GM18867 (cell line): ENCODE measurements at regions not wholly inside any gene's neighbourhood (a gene's known extent, or its start where the extent isn't known, plus 50 kb on each side); places are given as distances from the start of the nearest gene placed in this dataset.
"Not testable (repeated sequence)": the region's sequence is repeated elsewhere in the genome, so short reads cannot be mapped to it uniquely, and the experiment has no call there.

Experiments
- ATAC-seq: cut with Tn5 transposase; IDR thresholded peaks from one replicate; pipeline ENCODE4 v1.9.1; 2021; ENCODE audit warnings: mild to moderate bottlenecking, moderate library complexity; ENCODE audit not compliant: unreplicated experiment

DNA sequence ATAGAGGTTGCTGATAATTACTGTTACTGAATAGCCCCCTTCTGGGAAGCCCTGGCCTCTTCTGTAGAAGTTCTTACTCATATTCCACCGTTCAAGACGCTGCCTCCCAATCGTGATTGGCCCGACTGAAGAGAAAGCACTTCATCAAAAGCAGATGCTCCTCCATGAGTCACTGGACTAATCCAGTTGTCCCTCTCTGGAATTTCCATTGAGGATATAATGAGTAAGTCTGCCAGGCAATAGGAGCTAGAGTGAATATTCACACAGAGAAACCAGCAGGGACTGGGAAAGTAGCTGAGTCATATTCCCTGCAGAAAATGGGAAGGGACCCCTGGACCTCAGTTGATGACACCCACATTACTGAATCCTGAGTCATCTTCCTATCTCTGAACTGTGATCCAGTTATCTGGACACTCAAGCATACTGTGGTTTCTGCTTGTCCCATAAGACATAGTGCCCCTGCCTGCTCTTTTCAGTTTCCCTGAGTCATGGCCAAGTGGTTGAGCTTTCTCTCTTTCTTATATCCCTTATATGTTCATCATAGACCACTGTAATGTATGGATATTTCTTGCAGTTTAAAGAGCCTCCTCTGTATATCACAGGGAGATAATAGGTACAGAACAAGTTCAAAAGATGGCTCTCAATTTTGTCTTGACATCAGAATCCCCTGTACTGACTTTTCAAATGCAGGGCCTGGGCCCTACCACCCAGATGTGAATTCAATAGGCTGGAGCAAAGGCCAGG, 151.2 kb upstream of the CDIN1 start:
- no peak for ATAC-seq

DNA sequence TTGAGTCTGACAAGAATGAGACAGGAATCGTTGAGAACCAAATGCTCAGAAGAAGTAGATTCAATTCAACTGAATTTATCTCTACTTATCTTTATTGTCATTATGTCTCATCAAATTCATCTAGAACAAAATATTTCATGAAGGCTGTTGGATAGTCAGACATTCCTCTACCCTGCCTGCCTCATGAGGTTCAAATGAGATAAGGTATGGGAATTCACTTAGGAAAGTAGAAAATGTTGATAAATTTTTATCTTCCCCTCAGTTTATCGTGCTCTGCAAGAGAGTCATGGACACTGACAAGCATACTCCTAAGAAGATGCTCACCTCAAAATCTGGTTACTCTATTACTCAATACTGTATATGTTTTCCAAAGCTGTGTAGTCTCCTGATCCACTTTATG, 149.7 kb upstream of the CDIN1 start:
- no peak for ATAC-seq

DNA sequence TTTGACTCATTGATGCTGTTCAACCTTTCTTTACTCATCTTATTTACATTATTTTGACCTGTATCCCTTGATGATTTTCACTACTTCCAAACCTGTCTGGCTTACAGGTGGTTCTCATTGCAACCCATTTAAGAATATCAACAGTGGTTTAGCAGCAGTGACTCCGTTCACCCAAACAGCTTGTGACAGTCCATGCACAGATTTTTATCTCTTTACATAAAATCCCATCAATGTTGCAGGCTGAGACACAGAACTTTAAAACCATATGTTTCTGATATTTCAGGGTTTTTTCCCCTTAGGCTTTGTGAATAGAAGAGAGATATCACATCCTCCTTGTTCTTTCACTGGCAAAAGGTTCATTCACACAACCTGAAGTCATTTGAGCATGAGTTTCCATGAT, 149.1 kb upstream of the CDIN1 start:
- no peak for ATAC-seq

DNA sequence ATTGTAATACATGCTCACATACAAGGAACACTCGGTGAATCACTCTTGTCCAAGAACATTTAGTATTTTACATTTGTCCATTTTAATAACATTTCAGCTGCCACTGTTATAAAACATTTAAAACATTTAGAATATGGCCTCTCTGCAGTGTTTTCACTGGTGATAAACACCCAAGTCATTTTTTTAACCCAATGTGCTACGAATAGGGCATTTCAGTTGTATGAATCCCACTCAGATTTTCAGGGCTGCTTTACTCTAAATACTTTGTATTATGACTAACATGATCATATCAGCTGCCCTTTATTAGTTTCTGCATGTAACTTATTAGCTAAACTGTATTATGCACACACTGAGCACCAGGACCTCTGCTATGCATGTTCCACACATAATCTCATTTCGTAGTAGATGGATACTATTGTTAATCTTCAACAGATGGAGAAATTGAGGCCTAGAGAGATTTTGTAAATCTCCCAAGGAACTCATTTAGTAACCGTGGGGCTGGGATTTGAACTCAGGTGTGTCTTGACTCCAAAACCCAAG, 148.6 kb upstream of the CDIN1 start:
- no peak for ATAC-seq

DNA sequence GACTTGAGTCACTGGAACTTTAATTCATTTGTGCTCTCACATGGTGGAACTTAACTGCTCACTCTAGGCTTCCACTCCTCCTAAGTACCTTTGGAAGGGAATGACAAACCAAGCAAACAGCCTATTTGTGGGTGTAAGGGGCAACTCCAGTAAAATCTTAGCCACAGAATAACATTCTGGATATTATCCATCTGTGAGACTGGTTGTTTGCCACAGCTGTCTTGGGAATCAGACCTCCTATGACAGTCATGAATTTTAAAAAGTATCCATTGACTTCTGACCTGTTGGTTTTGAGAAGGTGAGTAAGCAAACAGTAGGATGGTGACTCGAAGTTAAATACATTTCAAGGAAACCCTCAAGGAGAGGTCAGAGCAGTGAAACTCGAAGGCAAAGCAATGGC, 147.3 kb upstream of the CDIN1 start:
- no peak for ATAC-seq

DNA sequence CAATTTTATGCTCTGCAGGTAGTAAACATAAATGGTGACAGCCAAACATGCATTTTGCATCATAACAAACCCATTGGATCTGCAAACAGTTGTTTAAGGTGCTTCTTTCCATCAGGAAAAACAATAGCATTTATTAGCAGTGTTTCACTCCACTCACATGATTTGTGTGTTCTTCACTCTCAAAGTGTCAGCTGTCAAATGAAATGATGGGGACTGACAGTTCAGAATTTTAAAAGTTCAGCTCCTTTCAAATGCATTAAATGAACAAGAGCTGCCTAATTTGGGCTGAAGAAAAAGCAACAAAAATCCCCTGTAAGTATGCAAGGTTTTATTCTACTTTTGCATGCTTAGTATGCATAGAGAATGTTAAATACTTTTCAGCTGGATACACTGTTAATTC, 145.2 kb upstream of the CDIN1 start:
- no peak for ATAC-seq

DNA sequence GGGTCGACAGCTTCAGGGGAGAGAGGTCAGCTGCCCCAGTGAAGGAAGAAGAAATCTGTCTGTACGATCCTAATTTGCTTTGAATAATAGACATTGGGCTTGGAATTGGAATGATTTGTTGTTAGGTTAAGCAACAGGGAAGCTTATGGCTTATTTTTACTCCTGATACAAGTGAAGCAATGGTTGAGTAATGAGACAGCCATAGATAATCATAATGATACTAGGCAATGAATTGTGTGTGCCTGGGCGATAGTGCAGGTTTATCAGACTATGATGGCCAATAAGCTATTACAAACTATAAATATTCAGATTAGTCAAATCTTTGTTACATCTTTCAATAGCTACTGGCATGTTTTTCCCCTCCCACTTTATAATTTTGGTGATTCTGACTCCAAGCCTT, 140.9 kb upstream of the CDIN1 start:
- ATAC-seq, result no peak

DNA sequence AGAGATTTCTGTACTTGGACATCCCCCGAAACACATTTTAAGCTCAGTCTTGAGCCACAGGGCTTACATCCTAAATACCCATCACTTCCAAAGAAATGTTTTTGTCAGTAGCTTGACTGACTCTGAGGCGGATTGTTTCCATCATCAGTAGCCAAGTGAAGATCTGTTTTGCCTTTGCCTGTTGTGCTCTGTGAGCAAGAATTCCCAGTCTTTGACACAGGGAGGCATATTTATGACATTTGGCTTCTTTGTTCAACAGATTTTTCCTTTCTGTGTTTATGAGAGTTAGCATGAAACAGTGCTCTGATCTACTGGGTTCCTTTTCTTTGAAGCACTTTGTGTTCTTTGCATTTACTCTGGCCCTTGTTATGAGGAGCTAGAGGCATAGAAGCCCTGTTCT, 132.1 kb upstream of the CDIN1 start:
- no peak for ATAC-seq

DNA sequence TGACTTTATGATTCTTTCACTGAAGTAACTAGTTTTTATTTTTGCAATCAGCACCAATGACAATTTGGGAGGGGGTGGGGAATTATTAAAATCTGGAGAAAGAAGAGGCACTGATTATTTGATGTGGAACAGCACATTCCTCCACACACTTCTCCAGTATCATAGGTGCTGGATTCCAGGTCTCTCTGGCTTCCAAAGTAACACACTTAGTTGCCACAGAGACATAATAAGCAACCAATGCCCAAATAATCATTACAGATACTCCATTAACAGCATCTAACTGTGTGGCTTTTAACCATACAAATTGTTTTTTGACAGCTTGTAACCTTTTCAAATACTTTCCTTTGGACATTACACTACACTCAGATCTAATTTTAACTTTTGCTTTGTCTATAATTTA, 131.0 kb upstream of the CDIN1 start:
- ATAC-seq, result no peak

DNA sequence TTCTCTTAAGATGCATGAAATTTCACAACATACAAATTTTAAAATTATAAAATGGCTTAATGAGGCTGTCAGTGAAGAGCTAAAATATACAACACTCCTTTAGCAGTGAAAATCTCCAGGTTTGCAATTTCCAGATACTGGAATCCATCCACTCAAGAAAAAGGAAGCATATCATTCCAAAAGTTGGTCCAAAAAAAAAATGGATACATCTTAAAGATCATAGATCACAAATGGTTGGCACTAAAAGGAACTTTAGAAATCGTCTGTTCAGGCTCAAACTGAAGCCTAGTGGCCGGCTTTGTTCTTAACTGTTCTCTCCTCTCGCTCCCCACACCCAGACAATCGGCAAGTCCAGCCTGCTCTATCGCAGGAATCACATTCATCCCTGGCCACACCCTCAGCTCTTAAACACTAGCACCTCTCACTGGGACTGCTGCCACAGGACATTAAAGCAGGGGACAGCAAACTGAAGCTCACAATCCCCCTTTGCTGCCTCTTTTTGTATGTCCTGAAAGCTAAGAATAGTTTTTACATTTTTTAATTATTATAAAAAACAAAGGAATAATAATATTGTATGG, 130.3 kb upstream of the CDIN1 start:
- ATAC-seq, result no peak

DNA sequence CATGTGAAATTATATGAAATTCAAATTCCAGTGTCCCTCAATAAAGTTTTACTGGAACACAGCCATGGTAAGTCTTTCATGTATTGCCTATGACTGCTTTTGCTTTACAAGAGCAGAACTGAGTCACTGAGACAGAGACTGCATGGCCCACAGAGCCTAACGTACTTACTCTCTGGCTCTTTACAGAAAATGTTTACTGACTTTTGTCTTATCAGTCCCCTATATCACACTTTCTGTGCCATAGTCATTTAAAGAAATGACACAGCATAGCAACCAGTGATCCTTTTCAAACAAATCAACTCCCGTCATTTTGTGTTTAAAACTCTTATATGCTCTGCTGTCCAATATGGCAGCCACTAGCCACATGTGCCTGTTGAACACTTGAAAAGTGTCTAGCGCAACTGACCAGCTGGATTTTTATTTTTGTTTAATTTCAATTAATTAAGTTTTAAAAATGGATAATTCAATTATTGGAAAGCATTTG, 129.7 kb upstream of the CDIN1 start:
- no peak for ATAC-seq

DNA sequence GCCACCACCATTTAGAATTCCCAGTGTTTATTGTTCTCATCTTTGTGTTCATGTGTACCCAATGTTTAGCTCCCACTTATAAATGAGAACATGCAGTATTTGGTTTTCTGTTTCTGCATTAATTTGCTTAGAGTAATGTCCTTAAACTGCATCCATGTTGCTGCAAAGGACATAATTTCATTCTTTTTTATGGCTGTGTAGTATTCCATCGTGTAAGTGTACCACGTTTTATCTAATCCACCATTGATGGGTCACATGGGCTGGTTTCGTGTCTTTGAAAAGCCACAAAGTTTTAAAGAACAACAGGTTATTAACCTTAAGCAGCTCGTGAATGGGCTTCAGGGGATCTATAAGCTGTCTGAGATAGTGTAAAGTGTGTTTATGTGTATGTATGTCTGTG, 125.2 kb upstream of the CDIN1 start:
- ATAC-seq, result not testable (repeated sequence)

DNA sequence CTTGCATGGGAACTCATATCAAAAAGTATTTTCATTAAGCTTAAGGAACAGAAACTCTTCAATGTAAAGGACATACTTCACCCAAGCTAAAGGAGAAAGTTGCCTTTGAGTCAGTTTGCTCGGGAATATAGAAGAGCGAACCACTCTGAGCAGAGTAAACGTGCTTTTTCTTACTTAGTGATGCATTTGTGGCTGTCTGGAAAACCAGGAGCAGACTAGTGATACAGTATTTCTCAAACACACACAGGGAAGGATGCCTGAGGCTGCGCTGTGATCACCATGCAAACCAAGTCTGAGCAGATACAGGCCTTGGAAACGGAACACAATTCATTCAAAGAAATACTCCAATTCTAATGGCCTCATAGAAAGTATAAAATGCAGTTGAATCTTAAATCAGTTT, 121.0 kb upstream of the CDIN1 start:
- ATAC-seq, result no peak

DNA sequence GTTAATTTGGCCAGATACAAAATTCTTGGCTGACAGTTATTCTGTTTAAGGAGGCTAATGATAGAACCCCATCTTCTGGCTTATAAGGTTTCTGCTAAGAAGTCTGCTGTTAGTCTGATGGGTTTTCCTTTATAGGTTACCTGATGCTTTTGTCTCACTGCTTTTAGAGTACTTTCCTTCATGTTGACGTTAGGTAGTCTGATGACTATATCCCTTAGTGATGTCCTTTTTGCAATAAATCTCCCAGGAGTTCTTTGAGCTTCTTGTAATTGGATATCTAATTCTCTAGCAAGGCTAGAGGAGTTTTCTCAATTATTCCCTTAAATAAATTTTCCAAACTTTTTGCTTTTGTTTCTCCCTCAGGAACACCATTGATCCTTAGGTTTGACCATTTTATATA, 114.1 kb upstream of the CDIN1 start:
- ATAC-seq, result no peak

DNA sequence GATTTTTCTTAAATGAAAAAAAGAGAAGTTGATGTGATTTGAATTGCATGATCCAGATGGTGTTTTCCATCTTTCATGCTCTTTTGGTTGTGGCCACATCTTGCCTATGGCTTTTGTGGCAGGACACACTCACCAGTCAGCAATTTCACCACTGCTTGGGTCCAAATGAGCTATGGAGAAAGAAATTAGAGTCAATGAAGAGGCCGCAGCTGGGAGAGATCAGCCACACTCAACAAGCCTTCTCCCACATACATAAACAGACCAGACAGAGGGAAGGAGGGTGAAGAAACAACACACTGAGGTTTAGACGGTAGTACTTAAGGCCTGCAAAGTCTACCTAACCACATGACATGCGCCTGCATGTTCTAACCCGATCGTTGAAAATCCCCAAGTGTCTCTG, 110.7 kb upstream of the CDIN1 start:
- ATAC-seq, result peak; percentile 39

DNA sequence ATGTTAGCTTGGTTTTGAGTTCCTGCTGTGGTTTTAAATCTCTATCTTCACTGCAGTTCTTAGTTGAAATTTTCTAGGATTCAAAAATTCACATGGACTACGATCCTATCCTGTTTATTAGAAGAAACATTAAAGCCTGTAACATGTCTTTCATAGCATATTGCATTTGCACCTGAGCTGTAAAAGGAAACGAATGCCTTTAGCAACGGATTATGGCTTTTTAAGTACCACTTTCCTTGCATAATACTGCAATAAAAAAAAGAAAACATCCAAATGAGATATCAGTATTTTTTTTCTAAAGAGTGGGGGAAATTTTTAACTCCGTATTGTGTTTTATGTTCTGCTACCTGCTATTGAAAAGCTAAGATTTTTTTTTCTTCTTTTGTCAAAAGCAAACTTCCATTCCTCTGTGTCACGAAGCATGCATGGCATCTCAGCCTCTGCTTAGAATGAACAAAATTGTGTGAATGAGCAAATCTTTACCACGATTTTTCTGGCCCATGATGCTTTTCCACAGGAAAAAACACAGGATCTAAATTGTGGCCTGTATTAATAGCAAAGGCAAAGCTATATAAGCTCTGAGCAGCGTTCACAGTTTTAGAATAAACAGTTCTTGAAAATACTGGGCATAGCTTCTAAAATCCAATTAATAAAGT, 110.0 kb upstream of the CDIN1 start:
- no peak for ATAC-seq

DNA sequence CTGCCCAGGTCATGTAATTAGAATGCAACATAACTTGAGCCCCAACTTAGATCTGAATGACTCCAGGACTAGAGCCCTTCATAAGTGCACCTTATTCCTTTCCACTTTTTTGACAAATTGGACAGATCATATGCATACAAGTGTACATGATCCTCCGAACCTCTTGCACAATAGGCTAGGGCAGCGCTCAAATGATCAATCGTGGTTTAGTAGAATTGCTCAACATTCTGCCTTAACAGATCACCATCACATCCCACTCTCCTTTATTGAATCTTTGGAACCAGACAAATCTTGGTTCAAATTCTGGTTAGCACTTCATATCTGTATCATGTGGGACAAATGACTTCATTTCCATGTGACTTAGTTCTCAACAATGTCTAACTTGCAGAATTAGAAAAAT, 106.8 kb upstream of the CDIN1 start:
- no peak for ATAC-seq

DNA sequence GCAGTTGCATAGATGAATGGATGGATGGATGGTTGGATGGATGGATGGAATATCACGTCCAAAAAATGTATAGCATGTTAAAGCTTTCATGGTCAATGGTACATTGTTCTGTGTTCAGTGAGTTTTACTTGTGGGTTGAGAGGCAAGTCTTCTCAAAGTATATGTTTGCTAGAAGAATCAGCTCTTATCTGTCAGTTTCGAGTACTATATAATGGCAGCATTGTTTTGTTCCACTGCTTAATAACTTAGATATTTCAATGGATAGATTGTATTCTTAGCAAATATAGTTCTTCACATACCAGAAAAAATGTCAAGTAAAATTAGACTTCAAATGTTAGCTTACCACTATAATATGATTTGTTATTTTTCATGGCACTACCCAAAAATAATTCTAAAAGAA, 100.9 kb upstream of the CDIN1 start:
- ATAC-seq, result no peak

DNA sequence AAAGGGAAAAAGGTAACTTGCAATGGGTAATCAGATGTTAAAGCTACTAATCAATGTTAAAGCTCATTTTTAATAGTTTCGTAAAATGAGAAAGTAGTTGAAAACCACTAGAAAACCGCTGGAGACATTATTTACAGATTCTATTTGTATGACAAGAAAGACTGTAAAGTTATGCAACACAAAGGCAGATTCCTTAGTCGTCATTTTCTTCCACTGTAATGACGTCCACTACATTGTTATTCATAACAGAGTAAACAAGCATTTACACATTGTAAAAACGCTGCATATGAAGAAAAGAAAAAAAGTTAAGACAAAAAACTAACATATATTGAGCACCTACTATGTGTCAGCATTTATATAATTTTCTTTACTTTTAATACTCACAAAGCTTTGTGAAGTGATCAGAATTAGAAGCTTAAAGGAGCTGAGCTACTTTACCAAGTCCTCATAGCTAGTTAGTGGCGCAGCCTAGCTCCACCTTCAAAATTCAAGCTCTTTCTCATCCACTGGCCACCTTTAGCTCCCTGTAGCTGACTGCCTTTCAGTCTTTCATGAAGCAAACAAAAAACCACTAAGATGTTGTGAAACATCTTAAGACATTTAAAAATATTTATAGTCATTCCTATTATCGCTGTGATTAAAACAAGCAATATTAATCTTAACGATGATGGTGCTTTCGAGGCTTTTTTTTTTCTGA, 100.1 kb upstream of the CDIN1 start:
- ATAC-seq, result no peak

DNA sequence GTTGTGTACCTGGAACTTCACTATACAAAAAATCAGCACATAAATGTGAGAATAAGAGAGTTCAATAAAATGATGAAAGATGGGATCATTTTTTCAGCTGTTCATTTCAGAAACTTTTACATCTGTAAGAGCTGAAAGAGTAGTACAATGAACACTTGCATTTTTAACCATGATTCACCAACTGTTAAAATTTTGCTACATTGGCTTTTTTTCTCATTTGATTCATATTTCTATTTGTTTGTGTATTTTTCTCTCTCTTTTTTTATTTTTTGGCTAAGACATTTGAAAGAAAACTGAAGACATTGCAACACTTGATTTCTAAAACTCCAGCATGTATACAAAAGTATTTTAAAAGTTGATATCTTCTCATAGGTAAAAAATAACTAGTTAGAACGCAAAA, 98.3 kb upstream of the CDIN1 start:
- ATAC-seq, result no peak

DNA sequence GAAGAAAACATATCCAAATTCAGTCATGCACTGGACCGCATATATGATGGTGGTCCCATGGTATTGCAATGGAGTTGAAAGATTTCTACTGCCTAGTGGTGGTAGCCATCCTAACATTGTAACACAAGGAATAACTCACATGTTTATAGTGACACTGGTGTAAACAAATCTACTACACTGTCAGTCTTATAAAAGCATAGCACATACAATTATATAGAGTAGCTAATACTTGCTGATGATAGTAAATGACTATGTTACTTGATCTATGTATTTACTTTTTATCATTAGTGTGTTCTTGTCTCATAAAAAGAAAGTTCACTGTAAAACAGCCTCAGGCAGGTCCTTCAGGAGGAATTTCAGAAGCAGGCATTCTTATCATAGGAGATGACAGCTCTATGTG, 96.0 kb upstream of the CDIN1 start:
- ATAC-seq, result no peak
